Non-pigmented ciliary epithelial cell (primary cell): ENCODE measurements at regions not wholly inside any gene's neighbourhood (a gene's known extent, or its start where the extent isn't known, plus 50 kb on each side); places are given as distances from the start of the nearest gene placed in this dataset.
"Not testable (repeated sequence)": the region's sequence is repeated elsewhere in the genome, so short reads cannot be mapped to it uniquely, and the experiment has no call there.

Experiments
- DNase-seq: peaks from one replicate; pipeline ENCODE4 v3.0.0-alpha.2; 2010; ENCODE audit warnings: low read depth

DNA sequence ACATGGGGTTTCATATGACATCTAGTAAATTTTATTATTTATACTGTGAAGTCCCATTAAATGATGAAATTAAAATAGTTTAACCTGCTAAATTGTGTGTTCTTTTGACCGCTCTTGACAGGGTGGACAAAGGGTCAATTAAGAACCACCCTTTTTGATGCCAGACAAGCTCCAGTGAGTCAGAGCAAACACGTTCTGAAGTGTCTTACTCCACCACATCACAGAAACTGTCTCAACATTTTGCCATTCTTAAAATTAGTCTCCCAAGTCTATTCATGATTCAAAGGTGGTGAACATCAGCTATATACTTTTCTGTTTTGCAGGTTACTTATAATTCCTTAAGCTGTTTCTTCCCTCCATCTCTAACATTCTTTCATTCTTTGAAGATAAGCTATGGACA lies 142.1 kb downstream of the SPATA31A6 start:
- not testable (repeated sequence) for DNase-seq

- not testable (repeated sequence) for DNase-seq
Observed at GRCh38 chr9:42326482-42326881, 143.0 kb downstream of the SPATA31A6 start.

DNA sequence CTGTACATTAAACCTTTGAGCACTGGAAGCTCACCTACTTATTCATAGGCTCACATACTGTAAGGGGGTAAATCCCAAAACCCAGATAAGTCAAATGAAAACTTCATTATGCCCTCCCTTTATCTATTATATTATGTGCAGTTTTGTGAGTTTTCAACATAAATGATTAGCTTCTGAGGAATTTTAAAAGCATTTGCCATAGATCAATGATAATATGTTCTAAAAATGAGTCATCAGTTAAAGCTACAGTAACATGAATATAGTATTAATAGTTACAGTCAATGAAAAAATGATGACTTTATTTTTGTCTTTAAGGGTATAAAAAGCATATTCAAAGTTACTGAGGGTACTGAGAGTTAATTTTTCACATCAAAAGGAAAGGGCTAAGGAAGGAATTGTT lies 151.9 kb downstream of the SPATA31A6 start:
- DNase-seq = not testable (repeated sequence)

GRCh38 chr9:42335984-42336657 lies 152.7 kb downstream of the SPATA31A6 start:
- not testable (repeated sequence) for DNase-seq

- DNase-seq = not testable (repeated sequence)
Observed at GRCh38 chr9:42338275-42338674, 154.8 kb downstream of the SPATA31A6 start.

- not testable (repeated sequence) for DNase-seq
Observed at GRCh38 chr9:42339671-42340434, 156.4 kb downstream of the SPATA31A6 start.

DNA sequence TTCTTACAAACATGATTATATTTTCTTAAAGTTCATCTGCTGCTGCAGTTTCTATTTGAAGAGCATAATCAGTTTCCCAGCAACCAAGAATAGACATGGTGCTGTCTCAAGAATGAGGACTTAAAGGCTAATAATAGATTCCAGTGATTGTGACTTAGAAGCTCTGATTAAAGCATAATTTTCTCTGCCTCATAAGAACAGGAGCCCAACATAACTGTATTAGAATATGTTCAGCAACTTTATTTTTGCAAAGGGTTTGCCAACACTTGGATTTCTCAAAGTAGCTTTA lies 156.9 kb downstream of the SPATA31A6 start:
- DNase-seq = not testable (repeated sequence)

DNA sequence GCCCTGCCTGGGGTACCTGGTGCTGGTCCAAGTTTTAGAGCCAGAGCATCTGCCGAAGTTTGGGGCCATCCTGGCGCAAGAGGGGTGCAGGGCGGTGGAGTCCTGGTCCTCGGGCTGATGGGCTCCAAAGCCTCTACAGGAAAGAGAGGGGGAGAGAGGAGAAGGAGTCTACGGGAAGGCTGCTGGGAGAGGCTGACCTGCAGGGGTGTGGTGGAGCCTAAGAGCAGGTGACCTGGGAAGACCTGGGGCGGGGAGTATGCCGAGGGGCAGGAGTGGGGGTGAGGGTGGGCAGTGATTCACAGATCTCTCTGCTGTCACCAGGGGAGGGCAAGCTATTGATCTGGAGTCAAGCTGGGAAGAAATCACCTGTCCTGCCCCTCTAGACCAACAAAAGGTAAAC lies 158.4 kb downstream of the SPATA31A6 start:
- DNase-seq = not testable (repeated sequence)

DNA sequence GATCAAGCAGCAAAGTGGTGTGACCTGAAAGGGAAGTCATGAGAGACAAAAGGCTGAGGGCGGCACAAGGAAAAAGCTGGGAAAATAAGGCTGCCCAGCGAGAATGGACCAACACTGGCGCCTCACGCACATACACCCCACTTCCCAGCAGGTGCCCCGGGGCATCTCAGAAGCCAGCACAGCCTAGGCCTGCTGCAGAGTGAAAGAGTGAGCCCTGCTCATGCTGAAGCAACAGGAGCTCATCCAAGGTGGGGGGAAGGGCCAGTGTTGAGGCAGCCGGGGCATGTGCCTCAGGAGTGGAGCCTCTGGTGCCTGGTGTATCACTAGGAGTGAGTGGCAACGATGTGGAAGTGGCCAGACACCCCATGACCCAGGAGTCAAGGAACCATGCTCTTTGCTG lies 158.8 kb downstream of the SPATA31A6 start:
- DNase-seq = not testable (repeated sequence)

- DNase-seq = not testable (repeated sequence)
Observed at GRCh38 chr9:42344508-42344907, 161.0 kb downstream of the SPATA31A6 start.

GRCh38 chr9:42346916-42347315 lies 163.5 kb downstream of the SPATA31A6 start:
- DNase-seq = not testable (repeated sequence)

DNA sequence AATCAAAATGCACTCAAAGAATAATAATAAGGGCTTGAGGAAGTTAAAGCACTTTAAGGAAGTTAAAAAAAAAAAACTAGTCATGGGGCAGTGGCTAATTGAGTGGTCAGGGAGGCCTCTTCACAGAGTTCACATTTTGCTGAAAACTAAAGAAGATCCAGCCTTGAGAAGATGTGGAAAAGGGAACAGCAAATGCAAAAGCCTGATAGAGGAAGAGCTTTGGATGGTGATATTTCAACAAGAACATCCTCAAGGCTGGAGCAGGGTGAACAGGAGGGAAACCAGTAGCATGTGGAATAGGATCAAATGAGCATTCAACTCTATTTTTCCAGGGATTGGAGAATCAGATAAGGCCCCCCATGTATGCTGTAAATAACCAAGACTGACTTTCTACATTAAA lies 165.7 kb downstream of the SPATA31A6 start:
- not testable (repeated sequence) for DNase-seq

DNA sequence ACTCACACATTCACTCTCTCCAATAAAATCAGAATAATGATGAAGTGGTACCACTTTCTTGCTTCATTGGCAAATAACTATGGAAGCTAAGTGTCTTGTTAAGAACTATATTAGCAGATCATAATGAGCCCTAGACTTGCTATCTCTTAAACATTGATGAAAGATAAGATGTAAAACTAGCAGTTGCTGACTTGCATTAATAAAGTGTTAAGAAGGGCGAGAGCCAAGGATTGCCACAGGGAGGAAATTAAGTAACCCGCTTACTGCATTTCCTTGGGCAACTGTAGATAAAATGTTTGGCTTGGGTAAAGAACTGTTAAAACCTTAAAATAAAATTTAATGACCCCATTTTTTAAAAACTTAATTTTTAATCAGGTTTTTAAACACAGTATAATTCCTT lies 167.0 kb downstream of the SPATA31A6 start:
- not testable (repeated sequence) for DNase-seq

GRCh38 chr9:42357604-42358373 lies 174.3 kb downstream of the SPATA31A6 start:
- not testable (repeated sequence) for DNase-seq

DNA sequence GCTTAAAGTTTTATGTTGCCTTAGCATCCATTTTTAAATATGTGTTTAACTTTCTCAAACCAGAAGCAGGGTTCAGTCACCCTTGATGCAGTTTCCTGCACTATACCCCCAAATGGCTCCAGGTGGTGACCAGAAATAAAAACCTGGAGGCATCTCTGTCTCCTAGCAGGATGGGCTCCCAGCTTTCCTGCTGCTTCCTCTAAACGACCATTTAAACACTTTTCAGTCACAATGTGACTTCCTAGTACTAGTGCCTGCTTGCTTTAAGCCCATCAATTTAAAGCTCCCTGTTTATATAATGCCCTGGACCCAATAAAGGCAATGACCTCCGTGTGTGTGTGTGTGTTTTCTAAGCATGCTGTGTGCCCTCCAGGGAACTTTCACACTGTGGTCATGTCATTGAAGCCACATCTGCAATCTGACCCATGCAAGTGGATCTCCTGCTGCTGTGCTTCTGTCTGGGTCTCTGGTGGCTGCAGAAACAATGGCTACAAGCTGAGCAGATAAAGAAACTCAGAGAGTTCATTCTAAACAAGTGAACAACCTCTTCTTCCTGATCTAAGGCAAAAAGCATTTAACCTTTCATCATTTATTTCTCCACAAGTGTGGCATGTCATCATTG lies 175.3 kb downstream of the SPATA31A6 start:
- not testable (repeated sequence) for DNase-seq

- DNase-seq = not testable (repeated sequence)
Observed at GRCh38 chr9:42364410-42365243, 181.2 kb downstream of the SPATA31A6 start.

DNA sequence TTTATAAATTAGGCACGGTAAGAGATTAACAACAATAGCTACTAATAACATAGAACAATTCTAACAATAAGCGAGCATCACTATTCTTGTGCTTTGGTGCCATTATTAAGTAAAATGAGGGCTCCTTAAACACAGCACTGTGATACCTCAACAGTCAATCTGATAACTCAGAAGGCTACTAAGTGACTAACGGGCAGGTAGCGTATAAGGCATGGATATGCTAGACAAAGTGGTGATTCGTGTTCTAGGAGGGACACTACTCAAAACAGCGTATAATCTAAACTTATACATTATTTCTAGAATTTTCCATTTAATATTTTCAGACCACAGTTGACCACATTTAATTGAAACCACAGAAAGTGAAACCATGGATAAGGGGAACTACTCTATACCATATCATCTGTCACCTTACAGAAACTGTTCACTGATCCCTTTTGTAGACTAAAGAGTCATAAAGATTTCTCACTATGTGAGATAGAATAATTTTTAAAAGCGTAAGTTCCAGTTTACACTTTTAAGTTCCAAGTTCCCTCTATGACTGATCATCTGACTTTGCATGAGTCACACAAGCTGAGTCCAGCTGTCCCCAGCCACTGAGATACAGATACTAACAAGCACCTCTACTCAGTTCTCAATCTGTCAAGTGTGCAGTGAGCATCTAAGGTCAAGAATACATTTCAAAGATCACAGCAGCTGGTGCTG lies 181.9 kb downstream of the SPATA31A6 start:
- DNase-seq = peak; percentile 52

- not testable (repeated sequence) for DNase-seq
Observed at GRCh38 chr9:42368279-42368881, 184.9 kb downstream of the SPATA31A6 start.

- DNase-seq = not testable (repeated sequence)
Observed at GRCh38 chr9:42370172-42370571, 186.7 kb downstream of the SPATA31A6 start.

GRCh38 chr9:42371417-42371816 lies 188.0 kb downstream of the SPATA31A6 start:
- not testable (repeated sequence) for DNase-seq
